GM18909 (cell line): ENCODE measurements at regions not wholly inside any gene's neighbourhood (a gene's known extent, or its start where the extent isn't known, plus 50 kb on each side); places are given as distances from the start of the nearest gene placed in this dataset.

Experiments used
- ATAC-seq: cut with Tn5 transposase; IDR thresholded peaks from one replicate; pipeline ENCODE4 v1.9.1; 2021; ENCODE audit warnings: mild to moderate bottlenecking; ENCODE audit not compliant: unreplicated experiment, poor library complexity

GRCh38 chr6:138004430-138005287 is 102.6 kb downstream of the PERP start:
- ATAC-seq = peak; percentile 52

GRCh38 chr6:138005846-138006245 is 101.4 kb downstream of the PERP start:
- ATAC-seq = no peak

GRCh38 chr6:138007014-138007472 is 100.2 kb downstream of the PERP start:
- no peak for ATAC-seq

DNA sequence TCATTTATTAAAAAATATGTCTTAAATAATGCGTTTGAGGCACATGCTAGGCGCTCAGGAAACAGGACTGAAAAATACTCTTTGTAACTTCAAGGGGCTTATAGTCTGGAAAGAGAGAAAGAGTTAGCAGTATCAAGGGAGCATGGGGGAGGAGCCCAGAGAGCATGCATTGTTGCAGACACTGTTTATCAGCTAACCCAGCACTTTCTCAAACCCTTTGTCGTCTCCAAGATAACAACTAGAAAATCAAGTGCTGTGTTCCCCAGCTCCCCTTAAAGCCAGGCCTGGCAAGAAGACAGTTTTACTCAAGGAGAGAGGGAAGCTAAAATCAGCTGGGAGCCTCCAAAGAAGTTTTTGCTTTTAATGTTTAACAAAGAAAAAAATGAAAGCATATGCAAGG is 98.4 kb downstream of the PERP start:
- no peak for ATAC-seq

- no peak for ATAC-seq
Observed at GRCh38 chr6:138011413-138011812, 95.8 kb downstream of the PERP start.

GRCh38 chr6:138012682-138013081 is 94.5 kb downstream of the PERP start:
- ATAC-seq = no peak

GRCh38 chr6:138013959-138014358 is 93.3 kb downstream of the PERP start:
- ATAC-seq = no peak

GRCh38 chr6:138017166-138017757 is 90.0 kb downstream of the PERP start:
- ATAC-seq = no peak

GRCh38 chr6:138018297-138018696 is 88.9 kb downstream of the PERP start:
- no peak for ATAC-seq

GRCh38 chr6:138025528-138025978 is 81.7 kb downstream of the PERP start:
- ATAC-seq = no peak

GRCh38 chr6:138026342-138026741 is 80.9 kb downstream of the PERP start:
- no peak for ATAC-seq

DNA sequence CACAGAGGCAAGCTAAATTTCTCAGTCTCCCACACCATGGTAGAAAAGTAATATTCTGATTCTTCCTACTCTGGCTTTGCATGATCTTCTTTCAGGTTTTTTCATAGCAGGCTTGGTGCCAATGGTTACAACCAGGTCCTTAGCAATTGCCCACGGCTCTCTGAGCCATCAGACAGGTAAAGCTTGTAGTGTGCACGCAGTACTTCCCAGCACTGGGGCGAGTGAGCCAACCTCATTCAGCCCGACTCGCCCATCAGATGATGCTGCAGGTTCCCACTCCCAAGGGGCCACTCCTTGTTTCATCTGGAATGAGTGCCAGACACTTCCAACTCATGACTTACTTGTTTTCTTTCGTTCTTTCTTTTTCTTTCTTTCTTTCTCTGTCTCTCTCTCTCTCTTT is 78.3 kb downstream of the PERP start:
- no peak for ATAC-seq

- ATAC-seq = no peak
Observed at GRCh38 chr6:138030872-138031271, 76.3 kb downstream of the PERP start.

GRCh38 chr6:138031417-138031816 is 75.8 kb downstream of the PERP start:
- no peak for ATAC-seq

- no peak for ATAC-seq
Observed at GRCh38 chr6:138031850-138032249, 75.4 kb downstream of the PERP start.

- no peak for ATAC-seq
Observed at GRCh38 chr6:138032571-138032970, 74.6 kb downstream of the PERP start.

DNA sequence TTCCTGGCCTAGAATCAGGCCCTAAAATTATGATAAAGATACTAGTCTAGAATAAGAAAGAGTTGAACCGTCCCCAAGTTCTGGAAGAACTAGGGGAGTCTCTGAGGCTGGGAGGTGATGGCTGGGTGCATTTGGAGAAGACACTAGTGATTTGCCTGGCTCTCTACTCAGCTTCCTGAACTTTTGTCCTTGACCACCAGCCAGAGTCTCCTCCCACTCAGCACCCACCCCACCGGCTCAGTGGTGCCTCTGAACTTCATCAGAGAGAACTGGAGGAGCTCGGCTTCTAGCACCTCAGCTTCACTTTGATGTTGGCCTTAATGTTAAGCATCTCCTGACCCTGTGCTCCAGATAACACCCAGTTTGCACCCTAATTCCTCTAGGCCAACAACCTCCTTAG is 73.0 kb downstream of the PERP start:
- ATAC-seq = no peak

DNA sequence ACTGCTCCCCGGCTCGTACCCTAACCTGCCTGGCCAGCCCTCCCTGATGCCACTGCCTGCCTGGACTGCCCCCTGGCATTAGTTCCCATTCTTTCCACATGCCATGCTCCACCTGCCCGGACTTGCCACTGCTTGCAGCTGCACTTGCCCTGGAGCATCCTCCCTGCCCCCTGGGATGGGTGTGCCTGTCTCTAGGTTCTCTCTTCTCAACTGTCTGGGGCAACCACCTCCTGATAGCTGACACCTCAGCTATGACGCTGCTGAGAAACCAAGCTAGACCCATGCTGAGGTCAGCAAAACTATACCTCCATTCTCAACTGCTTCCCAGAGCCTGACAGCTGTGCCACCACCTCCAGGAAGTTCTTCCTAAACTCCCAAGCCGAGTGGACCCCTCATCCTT is 72.1 kb downstream of the PERP start:
- ATAC-seq = no peak

- no peak for ATAC-seq
Observed at GRCh38 chr6:138036111-138036510, 71.1 kb downstream of the PERP start.

GRCh38 chr6:138037009-138037504 is 70.2 kb downstream of the PERP start:
- no peak for ATAC-seq

DNA sequence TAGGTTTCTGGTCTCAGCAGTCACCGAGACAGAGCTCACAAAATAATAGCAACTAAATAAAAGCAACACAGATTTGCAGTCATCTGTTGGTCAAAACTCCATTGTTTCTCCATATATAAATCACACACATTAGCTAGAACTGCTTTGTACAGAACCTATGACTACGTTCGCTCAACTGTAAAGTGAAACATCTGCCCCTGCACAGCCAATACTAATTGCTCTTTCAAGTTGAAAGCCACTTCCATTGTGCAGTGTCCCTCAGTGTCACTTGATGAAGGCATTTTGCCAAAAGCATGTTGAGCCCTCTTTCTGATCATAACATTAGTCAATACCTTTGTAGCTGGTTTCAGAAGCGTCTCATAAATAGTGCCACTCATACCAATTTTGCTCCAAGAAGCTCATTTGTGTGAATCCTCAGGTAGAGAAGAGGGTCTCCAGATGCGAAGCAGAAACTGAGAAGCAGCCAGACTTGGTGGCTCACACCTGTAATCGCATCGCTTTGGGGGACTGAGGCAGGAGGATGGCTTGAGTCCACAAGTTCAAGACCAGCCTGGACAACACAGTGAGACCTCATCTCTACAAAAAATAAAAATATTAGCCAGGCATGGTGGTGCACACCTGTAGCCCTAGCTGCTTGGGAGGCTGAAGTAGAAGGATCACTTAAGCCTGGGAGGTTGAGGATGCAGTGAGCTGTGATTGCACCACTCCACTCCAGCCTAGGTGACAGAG is 68.9 kb downstream of the PERP start:
- ATAC-seq = no peak
